PC-9 (cell line): ENCODE measurements at regions not wholly inside any gene's neighbourhood (a gene's known extent, or its start where the extent isn't known, plus 50 kb on each side); places are given as distances from the start of the nearest gene placed in this dataset.

Experiments
- BruUV-seq: library from RNA; stranded (reverse); fragments of 400-500 nt; replicated peaks from 2 replicates; lab custom pipeline; 2021; lab: Mats Ljungman, UMichigan
- CTCF ChIA-PET: fragments of 300-600 bp; sonication (Branson Sonifier 250); formaldehyde crosslinking; loops from one replicate; lab custom pipeline; 2022; ENCODE audit warnings: antibody characterized with exemption; lab: Charles Lee
- POLR2A ChIA-PET: fragments of 300-600 bp; sonication (Branson Sonifier 250); formaldehyde crosslinking; loops from one replicate; lab custom pipeline; 2022; ENCODE audit warnings: antibody characterized with exemption; ENCODE audit not compliant: unreplicated experiment; lab: Charles Lee
- DNase-seq, 2 experiments: peaks; one replicate each; pipeline versions ENCODE4 v3.0.0 to v3.0.0-alpha.2; 2015 to 2022; ENCODE audit warnings: mixed read lengths in 1 of 2
- H2AFZ ChIP-seq: fragments of 200-600 bp; sonication (generic); 2 replicates; pipeline ENCODE4 v1.8.1; 2017; ENCODE audit warnings: antibody characterized with exemption
- H3F3A ChIP-seq: fragments of 200-600 bp; sonication (generic); 2 replicates; pipeline ENCODE4 v1.8.1; 2017; ENCODE audit warnings: antibody characterized with exemption, mild to moderate bottlenecking, low read depth; ENCODE audit not compliant: insufficient read depth
- H3K27ac ChIP-seq: fragments of 200-600 bp; sonication (generic); 2 replicates; pipeline ENCODE4 v1.6.1; 2016; ENCODE audit warnings: mixed run types
- H3K27me3 ChIP-seq: fragments of 200-600 bp; sonication (generic); 2 replicates; pipeline ENCODE4 v1.6.1; 2016; ENCODE audit warnings: low read depth, mixed run types; ENCODE audit not compliant: insufficient read depth
- H3K36me3 ChIP-seq: fragments of 200-600 bp; sonication (generic); 2 replicates; pipeline ENCODE4 v1.6.1; 2016; ENCODE audit warnings: low read depth, mixed run types
- H3K4me1 ChIP-seq: fragments of 200-600 bp; sonication (generic); replicated peaks from 2 replicates; pipeline ENCODE4 v1.6.1; 2016; ENCODE audit warnings: mixed run types; ENCODE audit not compliant: insufficient read depth
- H3K4me2 ChIP-seq: fragments of 200-600 bp; sonication (generic); 2 replicates; pipeline ENCODE4 v1.6.1; 2017; ENCODE audit warnings: mixed run types
- H3K4me3 ChIP-seq: fragments of 200-600 bp; sonication (generic); 2 replicates; pipeline ENCODE4 v1.6.1; 2016; ENCODE audit warnings: mixed run types
- H3K79me2 ChIP-seq: fragments of 200-600 bp; sonication (generic); 2 replicates; pipeline ENCODE4 v1.6.1; 2017; ENCODE audit warnings: low read depth, mixed run types
- H3K9me2 ChIP-seq: fragments of 200-600 bp; sonication (generic); 2 replicates; pipeline ENCODE4 v1.8.1; 2017; ENCODE audit warnings: mild to moderate bottlenecking; ENCODE audit not compliant: insufficient read depth
- H3K9me3 ChIP-seq: fragments of 200-600 bp; sonication (generic); 2 replicates; pipeline ENCODE4 v1.8.1; 2016; ENCODE audit warnings: low read depth; ENCODE audit not compliant: insufficient read depth
- H4K20me1 ChIP-seq: fragments of 200-600 bp; sonication (generic); 2 replicates; pipeline ENCODE4 v1.8.1; 2017; ENCODE audit not compliant: insufficient read depth
- CTCF ChIP-seq: fragments of 200-600 bp; sonication (generic); conservative IDR thresholded peaks from 2 replicates; pipeline ENCODE4 v1.6.1; 2017; ENCODE audit warnings: mixed run types, antibody characterized with exemption, mild to moderate bottlenecking, moderate library complexity
- EZH2 ChIP-seq: fragments of 200-600 bp; sonication (generic); IDR thresholded peaks from 2 replicates; pipeline ENCODE4 v1.8.0; 2017; ENCODE audit warnings: antibody characterized with exemption, low read depth
- intact Hi-C: fragments of 100-400 bp; cut with micrococcal nuclease; formaldehyde crosslinking; loops from one replicate; pipeline ENCODE4 v1.10.0; 2022; ENCODE audit not compliant: unreplicated experiment

DNA sequence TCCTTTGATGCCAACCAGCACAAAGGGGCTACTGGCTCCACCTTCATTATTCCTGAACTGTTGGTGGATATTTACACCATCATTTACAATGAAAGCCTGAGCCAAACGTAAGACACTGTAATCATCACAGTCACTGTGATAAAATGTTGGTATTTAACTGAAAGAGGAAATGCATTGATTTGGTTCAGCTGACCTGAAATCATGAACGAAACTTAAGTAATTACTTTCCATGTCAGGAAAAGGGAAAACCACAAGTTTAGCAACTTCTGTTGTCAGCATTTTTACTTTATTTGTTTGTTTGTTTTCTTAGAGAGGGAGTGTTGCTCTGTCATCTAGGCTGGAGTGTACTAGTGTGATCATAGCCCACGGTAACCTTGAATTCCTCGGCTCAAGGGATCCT, 247.8 kb upstream of the FAM47A start:
- TF ChIP-seq CTCF, result no peak
- no peak for TF ChIP-seq EZH2
- Histone ChIP-seq H3F3A (no peaks in the 10 kb centered on the region), H3K79me2 (no peaks in the 10 kb centered on the region), H3K4me2 (no peak overlapping the region), H3K27me3 (no peaks in the 10 kb centered on the region), H3K9me2 (no peaks in the 10 kb centered on the region), H3K36me3 (no peaks in the 10 kb centered on the region), H4K20me1 (no peaks in the 10 kb centered on the region), H3K4me1 (no peaks in the 10 kb centered on the region), H3K9me3 (no peaks in the 10 kb centered on the region), H3K4me3 (no peak overlapping the region), H3K27ac (no peak overlapping the region), H2AFZ (no peak overlapping the region)
- intact Hi-C loops, result no loop called here
- ChIA-PET POLR2A (no interaction called here), CTCF (interaction anchor here (0.6 kb wide), 1 partner anchor 48 kb away, joined by 3 read pairs; no protein-coding TSS in a partner anchor)
- no peak for DNase-seq
- no TSS peak for BruUV-seq

- intact Hi-C loops, result no loop called here
- Histone ChIP-seq H3K9me3 (no peaks in the 10 kb centered on the region), H3K27ac (no peak overlapping the region), H2AFZ (no peak overlapping the region), H3K4me2 (no peak overlapping the region), H3F3A (no peaks in the 10 kb centered on the region), H3K9me2 (no peaks in the 10 kb centered on the region), H3K79me2 (no peaks in the 10 kb centered on the region), H3K36me3 (no peaks in the 10 kb centered on the region), H3K4me3 (no peak overlapping the region), H3K27me3 (no peaks in the 10 kb centered on the region), H3K4me1 (no peaks in the 10 kb centered on the region), H4K20me1 (no peaks in the 10 kb centered on the region)
- ChIA-PET CTCF (no interaction called here), POLR2A (no interaction called here)
- BruUV-seq, result no TSS peak
- TF ChIP-seq EZH2, result no peak
- no peak for TF ChIP-seq CTCF
- no peak for DNase-seq
These were observed 245.5 kb upstream of the FAM47A start for GRCh38 chrX:34377645-34378044.

GRCh38 chrX:34371754-34372153, 239.6 kb upstream of the FAM47A start:
- ChIA-PET POLR2A (no interaction called here), CTCF (no interaction called here)
- no peaks in the 10 kb centered on the region for H4K20me1 ChIP-seq
- H3K36me3 ChIP-seq, result no peaks in the 10 kb centered on the region
- no peak overlapping the region for H2AFZ ChIP-seq
- H3K9me3 ChIP-seq, result no peaks in the 10 kb centered on the region
- H3K79me2 ChIP-seq, result no peaks in the 10 kb centered on the region
- intact Hi-C loops, result no loop called here
- H3K4me1 ChIP-seq, result no peaks in the 10 kb centered on the region
- no TSS peak for BruUV-seq
- H3K27ac ChIP-seq, result no peak overlapping the region
- no peaks in the 10 kb centered on the region for H3F3A ChIP-seq
- no peak for DNase-seq
- H3K27me3 ChIP-seq, result no peaks in the 10 kb centered on the region
- TF ChIP-seq EZH2, result no peak
- TF ChIP-seq CTCF, result no peak
- H3K4me3 ChIP-seq, result no peak overlapping the region
- H3K9me2 ChIP-seq, result no peaks in the 10 kb centered on the region
- H3K4me2 ChIP-seq, result no peak overlapping the region
